ENCODE measurements at regions not wholly inside any gene's neighbourhood (a gene's known extent, or its start where the extent isn't known, plus 50 kb on each side); places are given as distances from the start of the nearest gene placed in this dataset.
"Not testable (repeated sequence)": the region's sequence is repeated elsewhere in the genome, so short reads cannot be mapped to it uniquely, and the experiment has no call there.

DNA sequence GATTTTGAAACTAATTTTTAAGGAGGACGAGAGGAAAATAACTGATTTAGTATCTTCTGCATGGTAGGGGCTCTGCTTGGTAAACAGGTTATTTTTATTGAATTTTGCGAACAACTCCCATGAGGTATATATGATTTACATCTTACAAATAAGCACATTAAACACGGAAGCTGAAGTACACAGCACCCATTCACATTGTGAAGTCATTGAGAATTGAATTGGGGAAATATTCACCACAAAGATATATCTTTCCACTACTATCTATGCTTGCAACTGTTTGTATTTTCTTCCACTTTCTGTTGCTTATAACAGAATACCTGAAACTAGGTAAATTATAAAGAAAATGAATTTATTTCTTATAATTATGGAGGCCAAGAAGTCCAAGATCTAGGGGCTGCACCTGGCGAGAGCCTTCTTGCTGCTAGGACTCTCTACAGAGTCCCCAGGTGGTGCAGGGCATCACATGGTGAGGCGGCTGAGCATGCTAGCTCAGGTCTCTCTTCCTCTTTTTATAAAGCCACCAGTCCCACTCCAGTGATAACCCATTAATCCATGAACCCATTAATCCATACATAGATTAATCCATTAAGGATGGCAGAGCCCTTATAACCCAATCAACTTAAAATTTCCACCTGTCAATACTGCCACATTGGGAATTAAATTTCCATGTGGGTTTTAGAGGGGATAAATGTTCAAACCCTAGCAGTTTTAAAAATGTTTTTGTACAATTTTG is 79.0 kb upstream of the ZNF608 start:
- Mint-ChIP-seq H3K9me3 (ENCODE audit: unreplicated experiment) (no peaks in the 10 kb centered on the region), H3K4me3 (ENCODE audit: unreplicated experiment) (no peak overlapping the region)

DNA sequence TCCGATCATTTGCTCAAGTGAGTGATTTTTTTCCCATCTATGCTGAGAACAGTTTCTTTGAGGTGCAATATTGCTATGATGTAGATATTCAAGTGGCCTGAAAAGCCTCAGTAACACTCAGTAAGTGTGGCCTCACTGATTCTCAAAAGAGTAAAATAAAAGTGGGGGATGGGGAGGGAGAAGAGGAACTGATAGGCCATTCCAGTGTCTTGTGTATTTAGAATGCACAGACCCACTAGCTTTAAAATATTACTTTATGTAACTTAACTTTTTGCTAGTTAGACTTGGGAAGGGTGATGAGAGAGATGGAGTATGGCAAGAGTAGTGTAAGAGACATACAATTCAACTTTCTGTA is 79.5 kb upstream of the ZNF608 start:
- H3K27me3 Mint-ChIP-seq (ENCODE audit: unreplicated experiment) = no peaks in the 10 kb centered on the region
- TF ChIP-seq, protein P1, sequence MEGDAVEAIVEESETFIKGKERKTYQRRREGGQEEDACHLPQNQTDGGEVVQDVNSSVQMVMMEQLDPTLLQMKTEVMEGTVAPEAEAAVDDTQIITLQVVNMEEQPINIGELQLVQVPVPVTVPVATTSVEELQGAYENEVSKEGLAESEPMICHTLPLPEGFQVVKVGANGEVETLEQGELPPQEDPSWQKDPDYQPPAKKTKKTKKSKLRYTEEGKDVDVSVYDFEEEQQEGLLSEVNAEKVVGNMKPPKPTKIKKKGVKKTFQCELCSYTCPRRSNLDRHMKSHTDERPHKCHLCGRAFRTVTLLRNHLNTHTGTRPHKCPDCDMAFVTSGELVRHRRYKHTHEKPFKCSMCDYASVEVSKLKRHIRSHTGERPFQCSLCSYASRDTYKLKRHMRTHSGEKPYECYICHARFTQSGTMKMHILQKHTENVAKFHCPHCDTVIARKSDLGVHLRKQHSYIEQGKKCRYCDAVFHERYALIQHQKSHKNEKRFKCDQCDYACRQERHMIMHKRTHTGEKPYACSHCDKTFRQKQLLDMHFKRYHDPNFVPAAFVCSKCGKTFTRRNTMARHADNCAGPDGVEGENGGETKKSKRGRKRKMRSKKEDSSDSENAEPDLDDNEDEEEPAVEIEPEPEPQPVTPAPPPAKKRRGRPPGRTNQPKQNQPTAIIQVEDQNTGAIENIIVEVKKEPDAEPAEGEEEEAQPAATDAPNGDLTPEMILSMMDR (IDR thresholded peaks at IDR 0.05; ENCODE audit: partially characterized antibody, unreplicated experiment) = no peak
- H3K4me3 Mint-ChIP-seq (ENCODE audit: unreplicated experiment) = no peak overlapping the region
- peaks cover 18% of the 10 kb centered on the region for H3K4me1 Mint-ChIP-seq (ENCODE audit: low read depth, unreplicated experiment)
- H3K27ac Mint-ChIP-seq (ENCODE audit: unreplicated experiment) = no peak overlapping the region
- no peaks in the 10 kb centered on the region for H3K9me3 Mint-ChIP-seq (ENCODE audit: unreplicated experiment)
- H3K36me3 Mint-ChIP-seq (ENCODE audit: unreplicated experiment) = no peaks in the 10 kb centered on the region
- DNase-seq = no peak

More for the DNA sequence above, 79.0 kb upstream of the ZNF608 start:
- TF ChIP-seq, protein P1 (IDR thresholded peaks at IDR 0.05; ENCODE audit: partially characterized antibody, unreplicated experiment) = no peak
- Mint-ChIP-seq H3K4me1 (ENCODE audit: low read depth, unreplicated experiment) (peaks cover 18% of the 10 kb centered on the region), H3K27me3 (ENCODE audit: unreplicated experiment) (no peaks in the 10 kb centered on the region), H3K27ac (ENCODE audit: unreplicated experiment) (no peak overlapping the region), H3K36me3 (ENCODE audit: unreplicated experiment) (no peaks in the 10 kb centered on the region)
- DNase-seq = no peak

DNA sequence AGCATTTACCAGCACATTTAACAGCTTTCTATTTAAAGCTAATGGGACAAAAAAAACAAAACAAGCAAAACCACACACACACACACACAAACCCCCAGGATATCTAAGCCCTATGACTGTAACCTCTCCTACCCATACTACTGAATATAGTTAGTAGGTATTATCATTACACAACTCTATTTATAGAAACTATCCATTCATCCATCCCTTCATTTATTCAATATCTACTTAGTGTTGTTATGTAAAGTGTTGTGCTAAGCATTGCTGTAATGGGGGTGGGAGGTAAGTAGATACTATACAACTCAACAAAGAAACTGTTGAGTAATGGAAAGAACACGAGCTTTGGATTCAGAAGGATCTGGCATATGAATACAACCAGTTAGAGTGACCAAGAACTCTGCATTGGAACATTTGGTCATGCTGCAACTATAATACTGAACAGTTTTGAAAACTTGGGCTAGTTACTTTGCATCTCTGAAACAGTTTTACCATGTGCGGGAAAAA is 82.3 kb upstream of the ZNF608 start:
- Mint-ChIP-seq H3K27me3 (ENCODE audit: unreplicated experiment) (no peaks in the 10 kb centered on the region), H3K27ac (ENCODE audit: unreplicated experiment) (no peak overlapping the region)
- DNase-seq = no peak

DNA sequence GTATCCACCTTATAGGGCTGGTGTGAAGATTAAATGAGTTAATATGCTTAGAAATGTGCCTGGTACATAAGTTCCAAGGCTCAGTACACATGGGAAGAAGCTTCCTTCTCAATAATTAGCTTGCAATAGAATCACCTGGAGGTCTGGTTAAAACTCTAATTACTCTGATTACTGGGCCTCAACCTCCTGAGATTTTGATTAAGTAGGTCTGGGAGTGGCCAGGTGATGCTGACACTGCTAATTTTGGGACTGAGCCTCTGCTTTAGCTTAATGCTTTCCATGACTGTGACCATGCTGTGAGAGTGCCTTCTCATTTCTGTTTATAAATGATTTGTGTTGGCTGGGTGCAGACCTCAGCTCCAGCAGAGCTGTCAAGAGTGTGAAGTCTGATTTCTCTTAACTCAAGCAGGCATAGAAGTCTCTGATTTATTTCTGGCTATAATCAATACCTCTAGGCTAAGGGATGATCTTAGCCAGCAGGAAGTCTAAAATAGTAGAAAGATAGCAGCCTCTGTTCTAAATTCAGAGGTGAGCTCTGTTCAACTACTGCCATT is 85.3 kb upstream of the ZNF608 start:
- Mint-ChIP-seq H3K4me3 (ENCODE audit: unreplicated experiment) (no peak overlapping the region), H3K4me1 (ENCODE audit: low read depth, unreplicated experiment) (peaks cover 7% of the 10 kb centered on the region), H3K27me3 (ENCODE audit: unreplicated experiment) (peaks cover 2% of the 10 kb centered on the region), H3K27ac (ENCODE audit: unreplicated experiment) (no peak overlapping the region), H3K36me3 (ENCODE audit: unreplicated experiment) (peaks cover 14% of the 10 kb centered on the region), H3K9me3 (ENCODE audit: unreplicated experiment) (peaks cover 5% of the 10 kb centered on the region)
- TF ChIP-seq, protein P1 (IDR thresholded peaks at IDR 0.05; ENCODE audit: partially characterized antibody, unreplicated experiment) = no peak
- no peak for DNase-seq

More for the DNA sequence above, 82.3 kb upstream of the ZNF608 start:
- no peak overlapping the region for H3K4me3 Mint-ChIP-seq (ENCODE audit: unreplicated experiment)
- TF ChIP-seq, protein P1 (IDR thresholded peaks at IDR 0.05; ENCODE audit: partially characterized antibody, unreplicated experiment) = no peak
- peaks cover 12% of the 10 kb centered on the region for H3K4me1 Mint-ChIP-seq (ENCODE audit: low read depth, unreplicated experiment)
- H3K36me3 Mint-ChIP-seq (ENCODE audit: unreplicated experiment) = peaks cover 6% of the 10 kb centered on the region
- peaks cover 3% of the 10 kb centered on the region for H3K9me3 Mint-ChIP-seq (ENCODE audit: unreplicated experiment)

DNA sequence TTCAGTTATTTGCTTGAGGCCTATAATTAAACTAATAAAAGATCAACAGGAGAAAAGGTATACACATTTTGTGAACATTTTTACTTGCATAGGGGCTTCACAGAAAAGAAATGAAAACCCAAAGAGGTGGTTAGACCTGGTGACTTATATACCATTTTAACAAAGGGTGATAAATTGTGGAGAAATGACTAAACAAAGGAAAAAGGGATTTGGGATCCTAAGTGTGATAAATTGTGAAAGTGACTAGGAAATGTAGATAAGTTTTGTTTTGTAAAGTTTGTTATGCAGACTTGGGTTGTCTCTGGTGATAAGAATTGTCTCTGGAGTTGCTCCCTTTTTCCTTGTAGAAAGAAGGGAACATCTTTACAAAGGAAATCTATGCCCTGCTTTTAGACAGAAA is 86.1 kb upstream of the ZNF608 start:
- H3K27me3 Mint-ChIP-seq (ENCODE audit: unreplicated experiment) = peaks cover 2% of the 10 kb centered on the region
- no peak overlapping the region for H3K27ac Mint-ChIP-seq (ENCODE audit: unreplicated experiment)
- TF ChIP-seq, protein P1 (IDR thresholded peaks at IDR 0.05; ENCODE audit: partially characterized antibody, unreplicated experiment) = no peak
- peaks cover 16% of the 10 kb centered on the region for H3K36me3 Mint-ChIP-seq (ENCODE audit: unreplicated experiment)
- H3K4me3 Mint-ChIP-seq (ENCODE audit: unreplicated experiment) = no peak overlapping the region
- H3K4me1 Mint-ChIP-seq (ENCODE audit: low read depth, unreplicated experiment) = peaks cover 7% of the 10 kb centered on the region
- DNase-seq = no peak
- peaks cover 6% of the 10 kb centered on the region for H3K9me3 Mint-ChIP-seq (ENCODE audit: unreplicated experiment)

DNA sequence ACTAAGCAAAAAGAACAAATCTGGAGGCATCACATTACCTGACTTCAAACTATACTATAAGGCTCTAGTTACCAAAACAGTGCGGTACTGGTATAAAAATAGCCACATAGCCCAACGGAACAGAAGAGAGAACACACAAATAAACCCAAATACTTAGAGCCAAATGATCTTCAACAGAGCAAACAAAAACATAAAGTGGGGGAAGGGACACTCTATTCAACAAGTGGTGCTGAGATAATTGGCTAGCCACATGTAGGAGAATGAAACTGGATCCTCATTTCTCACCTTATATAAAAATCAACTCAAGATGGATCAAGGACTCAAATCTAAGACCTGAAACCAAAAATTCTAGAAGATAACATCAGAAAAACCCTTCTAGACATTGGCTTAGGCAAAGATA is 89.9 kb upstream of the ZNF608 start:
- not testable (repeated sequence) for H3K4me3 Mint-ChIP-seq (ENCODE audit: unreplicated experiment); H3K27ac Mint-ChIP-seq (ENCODE audit: unreplicated experiment); DNase-seq; H3K9me3 Mint-ChIP-seq (ENCODE audit: unreplicated experiment); H3K4me1 Mint-ChIP-seq (ENCODE audit: low read depth, unreplicated experiment); H3K27me3 Mint-ChIP-seq (ENCODE audit: unreplicated experiment)
- H3K36me3 Mint-ChIP-seq (ENCODE audit: unreplicated experiment) = peaks cover 16% of the 10 kb centered on the region

Data from glutamatergic neuron (in vitro differentiated cells).